ENCODE measurements at regions not wholly inside any gene's neighbourhood (a gene's known extent, or its start where the extent isn't known, plus 50 kb on each side); places are given as distances from the start of the nearest gene placed in this dataset.

DNA sequence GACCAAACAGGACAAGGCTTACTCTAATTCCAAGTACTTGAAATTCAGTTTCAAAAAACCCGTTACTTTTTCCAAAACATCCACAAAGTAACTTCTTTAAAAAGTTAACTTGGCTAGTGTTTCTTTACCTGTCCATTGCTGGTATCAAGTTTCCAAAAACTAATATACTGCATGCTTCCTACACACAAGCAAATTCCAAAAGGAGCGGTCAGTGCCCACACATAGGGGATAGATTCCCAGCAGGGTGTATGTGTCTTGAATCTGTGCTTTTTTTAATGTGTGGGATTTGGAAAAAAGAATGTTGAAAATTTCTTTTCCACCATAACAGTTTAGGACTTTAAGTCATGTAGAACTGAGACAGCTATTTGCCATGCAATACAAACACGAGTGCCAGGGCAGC lies 367.8 kb upstream of the SOX9 start:
- Mint-ChIP-seq H3K4me1 (no peaks in the 10 kb centered on the region), H3K9me3 (ENCODE audit: insufficient read depth) (no peaks in the 10 kb centered on the region), H3K4me3 (no peak overlapping the region), H3K27ac (no peak overlapping the region), H3K27me3 (no peaks in the 10 kb centered on the region)
- Histone ChIP-seq H3K4me3 (ENCODE audit: control extremely low read depth in 1 of 5, extremely low read depth in 1 of 5, insufficient read depth in 1 of 5, low read depth in 2 of 5, low read length in 4 of 5) (no peak overlapping the region), H3K79me2 (ENCODE audit: control insufficient read depth, insufficient read depth, low read length) (no peaks in the 10 kb centered on the region), H3K9ac (ENCODE audit: low read length) (no peak overlapping the region), H4K20me1 (ENCODE audit: control insufficient read depth, insufficient read depth, low read length, poor library complexity, severe bottlenecking) (no peaks in the 10 kb centered on the region), H3K9me3 (ENCODE audit: control extremely low read depth in 1 of 3, control insufficient read depth in 2 of 3, insufficient read depth in 1 of 3, low read length in 2 of 3) (peaks cover 0 to 3% (median 0%) of the 10 kb centered on the region in 3 donors), H3K4me2 (replicated peaks; ENCODE audit: low read depth, low read length, poor library complexity, severe bottlenecking) (no peak overlapping the region), H2AFZ (ENCODE audit: insufficient read depth, low read depth, low read length, poor library complexity, severe bottlenecking) (no peak overlapping the region), H3K27me3 (replicated peaks in 1 of 4; ENCODE audit: control extremely low read depth in 1 of 4, control insufficient read depth in 3 of 4, insufficient read depth in 4 of 4, low read length in 3 of 4) (no peaks in the 10 kb centered on the region), H3K4me1 (ENCODE audit: control insufficient read depth in 2 of 2, insufficient read depth in 2 of 2, low read length in 2 of 2) (no peaks in the 10 kb centered on the region), H3K27ac (ENCODE audit: low read length in 2 of 2) (no peak overlapping the region), H3K36me3 (replicated peaks in 1 of 2; ENCODE audit: control extremely low read depth in 1 of 2, control insufficient read depth in 1 of 2, extremely low read depth in 1 of 2, insufficient read depth in 2 of 2, low read length in 1 of 2) (no peaks in the 10 kb centered on the region)
- ATAC-seq (ENCODE audit: low read depth) (no peak), DNase-seq (no peak)
- ChIA-PET POLR2A (no interaction called here), CTCF (no interaction called here)
- intact Hi-C loops (cut with micrococcal nuclease): no loop called here
- WGBS (ENCODE audit: insufficient coverage): 91% methylated on average over 1 of the region's 3 CpGs
- TF ChIP-seq, protein P1, sequence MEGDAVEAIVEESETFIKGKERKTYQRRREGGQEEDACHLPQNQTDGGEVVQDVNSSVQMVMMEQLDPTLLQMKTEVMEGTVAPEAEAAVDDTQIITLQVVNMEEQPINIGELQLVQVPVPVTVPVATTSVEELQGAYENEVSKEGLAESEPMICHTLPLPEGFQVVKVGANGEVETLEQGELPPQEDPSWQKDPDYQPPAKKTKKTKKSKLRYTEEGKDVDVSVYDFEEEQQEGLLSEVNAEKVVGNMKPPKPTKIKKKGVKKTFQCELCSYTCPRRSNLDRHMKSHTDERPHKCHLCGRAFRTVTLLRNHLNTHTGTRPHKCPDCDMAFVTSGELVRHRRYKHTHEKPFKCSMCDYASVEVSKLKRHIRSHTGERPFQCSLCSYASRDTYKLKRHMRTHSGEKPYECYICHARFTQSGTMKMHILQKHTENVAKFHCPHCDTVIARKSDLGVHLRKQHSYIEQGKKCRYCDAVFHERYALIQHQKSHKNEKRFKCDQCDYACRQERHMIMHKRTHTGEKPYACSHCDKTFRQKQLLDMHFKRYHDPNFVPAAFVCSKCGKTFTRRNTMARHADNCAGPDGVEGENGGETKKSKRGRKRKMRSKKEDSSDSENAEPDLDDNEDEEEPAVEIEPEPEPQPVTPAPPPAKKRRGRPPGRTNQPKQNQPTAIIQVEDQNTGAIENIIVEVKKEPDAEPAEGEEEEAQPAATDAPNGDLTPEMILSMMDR (IDR thresholded peaks at IDR 0.05): no peak
- TF ChIP-seq EZH2 (IDR thresholded peaks at IDR 0.05; ENCODE audit: borderline replicate concordance, insufficient read depth, low read depth, low read length, poor library complexity, severe bottlenecking): no peak

DNA sequence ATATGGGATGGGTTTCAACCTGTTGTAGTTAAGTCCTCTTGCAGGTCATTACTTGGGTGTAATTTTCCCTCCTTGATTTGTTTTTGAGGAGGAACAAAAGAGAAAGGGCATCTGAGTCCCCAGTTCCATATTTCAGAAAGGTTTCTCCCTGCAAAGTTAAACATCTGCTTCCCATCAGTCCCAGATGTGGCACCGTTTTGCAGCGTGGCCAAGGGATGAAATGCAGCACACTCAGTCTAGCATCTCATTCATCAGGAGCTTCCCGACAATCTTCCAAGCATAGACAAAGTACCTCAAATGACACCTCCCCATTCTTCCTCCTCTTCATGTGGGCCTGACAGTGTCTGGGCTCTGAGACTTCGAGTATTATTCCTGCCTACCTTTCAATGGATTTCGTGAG lies 363.7 kb upstream of the SOX9 start:
- no peaks in the 10 kb centered on the region for H3K79me2 ChIP-seq (ENCODE audit: control insufficient read depth, insufficient read depth, low read length)
- H3K9me3 ChIP-seq (ENCODE audit: control extremely low read depth in 1 of 3, control insufficient read depth in 2 of 3, insufficient read depth in 1 of 3, low read length in 2 of 3): peaks cover 0 to 3% (median 0%) of the 10 kb centered on the region in 3 donors
- intact Hi-C loops (cut with micrococcal nuclease): no loop called here
- ATAC-seq (ENCODE audit: low read depth) (no peak), DNase-seq (no peak)
- H3K4me2 ChIP-seq (replicated peaks; ENCODE audit: low read depth, low read length, poor library complexity, severe bottlenecking): no peak overlapping the region
- Mint-ChIP-seq H3K4me3 (no peak overlapping the region), H3K4me1 (no peaks in the 10 kb centered on the region), H3K27me3 (no peaks in the 10 kb centered on the region), H3K27ac (no peak overlapping the region), H3K9me3 (ENCODE audit: insufficient read depth) (no peaks in the 10 kb centered on the region)
- no peak overlapping the region for H2AFZ ChIP-seq (ENCODE audit: insufficient read depth, low read depth, low read length, poor library complexity, severe bottlenecking)
- no peaks in the 10 kb centered on the region for H3K27me3 ChIP-seq (replicated peaks in 1 of 4; ENCODE audit: control extremely low read depth in 1 of 4, control insufficient read depth in 3 of 4, insufficient read depth in 4 of 4, low read length in 3 of 4)
- H3K36me3 ChIP-seq (replicated peaks in 1 of 2; ENCODE audit: control extremely low read depth in 1 of 2, control insufficient read depth in 1 of 2, extremely low read depth in 1 of 2, insufficient read depth in 2 of 2, low read length in 1 of 2): no peaks in the 10 kb centered on the region
- 100% methylated on average over 3 of the region's 5 CpGs for WGBS (ENCODE audit: insufficient coverage)
- H4K20me1 ChIP-seq (ENCODE audit: control insufficient read depth, insufficient read depth, low read length, poor library complexity, severe bottlenecking): no peaks in the 10 kb centered on the region
- TF ChIP-seq, protein P1 (IDR thresholded peaks at IDR 0.05): no peak
- TF ChIP-seq EZH2 (IDR thresholded peaks at IDR 0.05; ENCODE audit: borderline replicate concordance, insufficient read depth, low read depth, low read length, poor library complexity, severe bottlenecking): no peak
- no peak overlapping the region for H3K27ac ChIP-seq (ENCODE audit: low read length in 2 of 2)
- CTCF ChIA-PET: no interaction called here
- no peak overlapping the region for H3K4me3 ChIP-seq (ENCODE audit: control extremely low read depth in 1 of 5, extremely low read depth in 1 of 5, insufficient read depth in 1 of 5, low read depth in 2 of 5, low read length in 4 of 5)
- H3K4me1 ChIP-seq (ENCODE audit: control insufficient read depth in 2 of 2, insufficient read depth in 2 of 2, low read length in 2 of 2): no peaks in the 10 kb centered on the region
- POLR2A ChIA-PET: no interaction called here
- H3K9ac ChIP-seq (ENCODE audit: low read length): no peak overlapping the region

Data from B cell (primary cell).